SK-N-SH (cell line): ENCODE measurements at regions not wholly inside any gene's neighbourhood (a gene's known extent, or its start where the extent isn't known, plus 50 kb on each side); places are given as distances from the start of the nearest gene placed in this dataset.

ENCODE experiments used
- CTCF ChIA-PET: fragments of 300-600, 350-600 bp; formaldehyde crosslinking; extraction: SDS; loops from one replicate; lab custom pipeline; 2021; lab: Yijun Ruan, JAX
- POLR2A ChIA-PET: fragments of 350-600 bp; sonication (Branson Sonifier 250); formaldehyde crosslinking; extraction: SDS; loops from one replicate; lab custom pipeline; 2020; ENCODE audit warnings: antibody characterized with exemption, inconsistent platforms; lab: Yijun Ruan, JAX
- DNase-seq: peaks from one replicate; pipeline ENCODE4 v3.0.0; 2012
- H2AFZ ChIP-seq: fragments of 200-600 bp; sonication (generic); 2 replicates; pipeline ENCODE4 v1.8.1; 2016; ENCODE audit warnings: antibody characterized with exemption, mild to moderate bottlenecking, low read depth
- H3F3A ChIP-seq: fragments of 200-600 bp; sonication (generic); replicated peaks from 2 replicates; pipeline ENCODE3; 2016; ENCODE audit warnings: antibody characterized with exemption, mild to moderate bottlenecking; ENCODE audit not compliant: insufficient read depth
- H3K27ac ChIP-seq, 2 experiments: fragments of 200-500 bp in 1 of 2; fragments of 200-600 bp in 1 of 2; sonication (Bioruptor generic) in 1 of 2; sonication (generic), shearing (Covaris generic) in 1 of 2; 2 replicates each; pipeline versions ENCODE4 v1.5.1 to v1.6.1; 2014 to 2016; ENCODE audit warnings: low read depth in 2 of 2, inconsistent platforms in 1 of 2, low read length in 1 of 2, mild to moderate bottlenecking in 1 of 2, mixed read lengths in 1 of 2
- H3K27me3 ChIP-seq: fragments of 200-600 bp; sonication (generic), shearing (Covaris generic); 2 replicates; pipeline ENCODE4 v1.6.1; 2016; ENCODE audit warnings: mixed run types; ENCODE audit not compliant: insufficient read depth
- H3K36me3 ChIP-seq, 2 experiments: fragments of 200-500 bp in 1 of 2; fragments of 200-600 bp in 1 of 2; sonication (Bioruptor generic) in 1 of 2; sonication (generic) in 1 of 2; replicated peaks in 1 of 2; 2 replicates each; pipeline versions ENCODE3 to v1.5.1; 2014 to 2016; ENCODE audit warnings: low read length in 1 of 2, mild to moderate bottlenecking in 1 of 2; ENCODE audit not compliant: insufficient read depth in 2 of 2, control insufficient read depth in 1 of 2
- H3K4me1 ChIP-seq, 2 experiments: fragments of 200-500 bp in 1 of 2; fragments of 200-600 bp in 1 of 2; sonication (Bioruptor generic) in 1 of 2; sonication (generic), shearing (Covaris generic) in 1 of 2; 2 replicates each; pipeline versions ENCODE4 v1.5.1 to v1.6.1; 2014 to 2016; ENCODE audit warnings: low read depth in 1 of 2, low read length in 1 of 2, mixed run types in 1 of 2; ENCODE audit not compliant: insufficient read depth in 2 of 2, control insufficient read depth in 1 of 2
- H3K4me2 ChIP-seq: fragments of 200-600 bp; sonication (generic), shearing (Covaris generic); 2 replicates; pipeline ENCODE4 v1.6.1; 2017; ENCODE audit warnings: mixed run types
- H3K4me3 ChIP-seq, 2 experiments: fragments of 200-500 bp in 1 of 2; fragments of 200-600 bp in 1 of 2; sonication (Bioruptor generic) in 1 of 2; sonication (generic), shearing (Covaris generic) in 1 of 2; 2 replicates each; pipeline versions ENCODE4 v1.5.1 to v1.8.1; 2014 to 2016; ENCODE audit warnings: low read depth in 2 of 2, inconsistent platforms in 1 of 2, low read length in 1 of 2, mild to moderate bottlenecking in 1 of 2, mixed read lengths in 1 of 2, moderate library complexity in 1 of 2
- H3K79me2 ChIP-seq: fragments of 200-600 bp; sonication (generic); 2 replicates; pipeline ENCODE4 v1.8.1; 2017; ENCODE audit warnings: mild to moderate bottlenecking; ENCODE audit not compliant: insufficient read depth
- H3K9ac ChIP-seq: fragments of 200-600 bp; sonication (generic); 2 replicates; pipeline ENCODE4 v1.6.1; 2017; ENCODE audit warnings: mixed run types
- H3K9me2 ChIP-seq: fragments of 200-600 bp; sonication (generic); 2 replicates; pipeline ENCODE4 v1.6.1; 2017; ENCODE audit warnings: mixed run types
- H3K9me3 ChIP-seq: fragments of 200-600 bp; sonication (generic); 2 replicates; pipeline ENCODE4 v1.6.1; 2017; ENCODE audit warnings: mixed run types, mild to moderate bottlenecking, moderate library complexity
- H4K20me1 ChIP-seq: fragments of 200-600 bp; sonication (generic); 2 replicates; pipeline ENCODE4 v1.6.1; 2017; ENCODE audit warnings: mild to moderate bottlenecking, mixed run types; ENCODE audit not compliant: insufficient read depth
- CHD2 ChIP-seq: fragments of 150-350 bp; IDR thresholded peaks from 2 replicates; pipeline ENCODE4 v1.6.1; 2018; ENCODE audit warnings: low read length; ENCODE audit not compliant: partially characterized antibody
- CTCF ChIP-seq: fragments of 200-600 bp; sonication (generic); IDR thresholded peaks from 2 replicates; pipeline ENCODE4 v1.6.1; 2017; ENCODE audit warnings: antibody characterized with exemption, mild to moderate bottlenecking, moderate library complexity
- EP300 ChIP-seq, 2 experiments: IDR thresholded peaks; 2 replicates each; pipeline versions ENCODE4 v1.4.0 to v1.6.1; 2012; ENCODE audit warnings: borderline replicate concordance in 1 of 2, low read depth in 1 of 2, low read length in 1 of 2
- EZH2phosphoT487 ChIP-seq: fragments of 200-600 bp; sonication (generic); IDR thresholded peaks from 2 replicates; pipeline ENCODE4 v1.6.1; 2017; ENCODE audit warnings: low read depth, mixed run types, mild to moderate bottlenecking, antibody characterized with exemption, moderate library complexity, borderline replicate concordance
- FOSL2 ChIP-seq: IDR thresholded peaks from 2 replicates; pipeline ENCODE4 v1.4.0; 2012; ENCODE audit warnings: low read depth, mild to moderate bottlenecking, moderate library complexity, borderline replicate concordance
- GABPA ChIP-seq: IDR thresholded peaks from 2 replicates; pipeline ENCODE4 v1.4.0; 2012; ENCODE audit warnings: low read depth, mild to moderate bottlenecking
- GATA2 ChIP-seq: sonication (generic); formaldehyde crosslinking; IDR thresholded peaks from 2 replicates; pipeline ENCODE4 v1.5.0; 2020; ENCODE audit warnings: mild to moderate bottlenecking, missing genetic modification reagents
- JUND ChIP-seq: IDR thresholded peaks from 2 replicates; pipeline ENCODE4 v1.4.0; 2012
- MEF2A ChIP-seq: IDR thresholded peaks from 2 replicates; pipeline ENCODE4 v1.4.0; 2012; ENCODE audit warnings: low read depth, borderline replicate concordance
- POLR2AphosphoS5 ChIP-seq: IDR thresholded peaks from 2 replicates; pipeline ENCODE4 v1.6.1; 2012; ENCODE audit warnings: low read depth, low read length
- RAD21 ChIP-seq: IDR thresholded peaks from 2 replicates; pipeline ENCODE4 v1.6.1; 2012; ENCODE audit warnings: mild to moderate bottlenecking, low read length
- RCOR1 ChIP-seq: fragments of 150-350 bp; IDR thresholded peaks from 2 replicates; pipeline ENCODE4 v1.6.1; 2017; ENCODE audit warnings: antibody characterized with exemption, low read length
- REST ChIP-seq: IDR thresholded peaks from 2 replicates; pipeline ENCODE4 v1.6.1; 2012; ENCODE audit warnings: mild to moderate bottlenecking, low read depth, low read length, moderate library complexity
- RFX5 ChIP-seq: IDR thresholded peaks from 2 replicates; pipeline ENCODE4 v1.6.1; 2012; ENCODE audit warnings: mild to moderate bottlenecking, improper control_type of control experiment, low read length
- USF1 ChIP-seq: IDR thresholded peaks from 2 replicates; pipeline ENCODE4 v1.4.0; 2012; ENCODE audit warnings: low read depth, borderline replicate concordance
- YY1 ChIP-seq: IDR thresholded peaks from 2 replicates; pipeline ENCODE4 v1.4.0; 2012; ENCODE audit warnings: low read depth, mild to moderate bottlenecking
- WGBS: methylation state at CpG from one replicate; pipeline ENCODE4 v1.1.6; 2017; ENCODE audit warnings: low lambda C conversion rate; 5-methylcytosine and 5-hydroxymethylcytosine counted together
- TF ChIP-seq, protein P1 (sequence below): IDR thresholded peaks from 2 replicates; pipeline ENCODE4 v1.4.0; 2012; ENCODE audit warnings: low read depth
- TF ChIP-seq, protein P2 (sequence below): fragments of 150-350 bp; IDR thresholded peaks from 2 replicates; pipeline ENCODE4 v1.6.1; 2016; ENCODE audit warnings: mild to moderate bottlenecking, low read depth, low read length

DNA sequence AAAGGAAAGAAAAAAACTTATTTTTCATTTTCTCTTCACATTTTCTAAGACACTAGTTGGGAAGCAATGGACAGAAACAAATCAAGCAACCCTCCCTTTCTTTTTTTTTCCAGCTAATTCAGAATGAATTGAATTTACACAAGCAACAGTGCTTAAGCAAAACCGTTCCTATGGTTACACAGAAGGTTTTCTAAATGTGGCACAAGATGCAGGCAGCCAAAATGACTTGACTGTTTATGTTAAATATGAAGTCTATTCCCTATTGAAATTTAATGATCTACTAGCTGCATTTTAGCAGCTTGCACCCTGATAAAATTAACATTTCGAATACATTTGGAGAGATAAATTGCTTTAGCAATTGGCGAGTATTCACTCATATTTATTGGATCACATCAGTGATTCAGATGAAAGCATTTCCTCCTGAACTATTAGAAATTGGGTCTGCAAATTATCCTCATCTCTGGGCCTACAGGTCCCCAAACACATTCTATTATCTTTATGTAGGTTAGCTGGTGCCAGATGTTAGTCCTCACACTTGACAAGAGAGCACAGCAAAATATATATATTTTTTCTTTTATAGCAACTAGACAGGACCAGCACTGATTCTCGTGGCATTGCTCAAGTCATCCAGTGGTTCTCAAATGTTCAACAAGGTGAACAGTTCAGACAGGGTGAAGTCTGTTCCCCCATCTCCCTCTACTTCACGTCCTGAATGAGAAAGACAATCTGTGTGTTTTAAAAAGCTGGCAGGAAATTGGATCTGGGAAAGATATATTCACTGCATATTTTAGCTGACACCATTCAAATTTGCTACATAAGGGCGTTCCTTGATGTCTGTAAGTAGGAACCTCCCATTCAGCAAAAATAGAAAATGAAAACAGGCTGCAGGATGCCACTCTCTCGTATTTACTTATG is 463.6 kb upstream of the KCNMB2 start:
- POLR2A ChIA-PET = no interaction called here
- no peak overlapping the region for H3K4me2 ChIP-seq

More for the DNA sequence above, 463.6 kb upstream of the KCNMB2 start:
- no peaks in the 10 kb centered on the region for H3K27me3 ChIP-seq
- H3K79me2 ChIP-seq = no peaks in the 10 kb centered on the region
- CTCF ChIA-PET = interaction anchor here (0.7 to 1.3 kb wide), 5 partner anchors 11 to 127 kb away, joined by 3 to 6 read pairs (median 3); no protein-coding TSS in a partner anchor
- H3K4me3 ChIP-seq = no peak overlapping the region
- no peak for DNase-seq
- TF ChIP-seq, protein P1, sequence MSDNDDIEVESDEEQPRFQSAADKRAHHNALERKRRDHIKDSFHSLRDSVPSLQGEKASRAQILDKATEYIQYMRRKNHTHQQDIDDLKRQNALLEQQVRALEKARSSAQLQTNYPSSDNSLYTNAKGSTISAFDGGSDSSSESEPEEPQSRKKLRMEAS = no peak
- TF ChIP-seq EZH2phosphoT487 (no peak), CHD2 (no peak), USF1 (no peak), RFX5 (no peak), GABPA (no peak), EP300 (IDR thresholded peaks at IDR 0.05; ENCODE audit: borderline replicate concordance in 1 of 2, low read depth in 1 of 2, low read length in 1 of 2) (no peak), JUND (no peak), GATA2 (CRISPR knock-in tag) (no peak), YY1 (no peak), RCOR1 (no peak), REST (no peak), CTCF (no peak), RAD21 (no peak), POLR2AphosphoS5 (no peak), MEF2A (no peak), FOSL2 (no peak)
- TF ChIP-seq, protein P2, sequence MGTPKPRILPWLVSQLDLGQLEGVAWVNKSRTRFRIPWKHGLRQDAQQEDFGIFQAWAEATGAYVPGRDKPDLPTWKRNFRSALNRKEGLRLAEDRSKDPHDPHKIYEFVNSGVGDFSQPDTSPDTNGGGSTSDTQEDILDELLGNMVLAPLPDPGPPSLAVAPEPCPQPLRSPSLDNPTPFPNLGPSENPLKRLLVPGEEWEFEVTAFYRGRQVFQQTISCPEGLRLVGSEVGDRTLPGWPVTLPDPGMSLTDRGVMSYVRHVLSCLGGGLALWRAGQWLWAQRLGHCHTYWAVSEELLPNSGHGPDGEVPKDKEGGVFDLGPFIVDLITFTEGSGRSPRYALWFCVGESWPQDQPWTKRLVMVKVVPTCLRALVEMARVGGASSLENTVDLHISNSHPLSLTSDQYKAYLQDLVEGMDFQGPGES = no peak
- no peaks in the 10 kb centered on the region for H3K9me3 ChIP-seq
- no peaks in the 10 kb centered on the region for H3K36me3 ChIP-seq
- WGBS = 83% methylated on average over 7 of the region's 7 CpGs
- peaks cover 2 to 4% of the 10 kb centered on the region in 2 experiments; a peak in 3 of 4 replicates for H3K4me1 ChIP-seq
- no peak overlapping the region for H2AFZ ChIP-seq
- H3K9ac ChIP-seq = no peak overlapping the region
- H3K9me2 ChIP-seq = no peaks in the 10 kb centered on the region
- no peak overlapping the region; a peak in 2 of 4 replicates for H3K27ac ChIP-seq
- no peaks in the 10 kb centered on the region for H3F3A ChIP-seq
- H4K20me1 ChIP-seq = no peaks in the 10 kb centered on the region
